Uterus (tissue), 2 donors: ENCODE measurements at regions not wholly inside any gene's neighbourhood (a gene's known extent, or its start where the extent isn't known, plus 50 kb on each side); places are given as distances from the start of the nearest gene placed in this dataset.

Source experiments
- POLR2A ChIP-seq, 2 donors: fragments of 450-650 bp; IDR thresholded peaks; one replicate each; pipeline ENCODE4 v1.6.1; 2016; ENCODE audit warnings: antibody characterized with exemption in 2 of 2, mild to moderate bottlenecking in 1 of 2, moderate library complexity in 1 of 2
- TF ChIP-seq, protein P1 (sequence below), 4 experiments: fragments of 200-600 bp in 2 of 4; fragments of 450-650 bp in 2 of 4; sonication (generic) in 2 of 4; IDR thresholded peaks; one replicate each; pipeline ENCODE4 v1.5.1; 2016 to 2019; ENCODE audit warnings: antibody characterized with exemption in 4 of 4, mild to moderate bottlenecking in 2 of 4, moderate library complexity in 1 of 4

DNA sequence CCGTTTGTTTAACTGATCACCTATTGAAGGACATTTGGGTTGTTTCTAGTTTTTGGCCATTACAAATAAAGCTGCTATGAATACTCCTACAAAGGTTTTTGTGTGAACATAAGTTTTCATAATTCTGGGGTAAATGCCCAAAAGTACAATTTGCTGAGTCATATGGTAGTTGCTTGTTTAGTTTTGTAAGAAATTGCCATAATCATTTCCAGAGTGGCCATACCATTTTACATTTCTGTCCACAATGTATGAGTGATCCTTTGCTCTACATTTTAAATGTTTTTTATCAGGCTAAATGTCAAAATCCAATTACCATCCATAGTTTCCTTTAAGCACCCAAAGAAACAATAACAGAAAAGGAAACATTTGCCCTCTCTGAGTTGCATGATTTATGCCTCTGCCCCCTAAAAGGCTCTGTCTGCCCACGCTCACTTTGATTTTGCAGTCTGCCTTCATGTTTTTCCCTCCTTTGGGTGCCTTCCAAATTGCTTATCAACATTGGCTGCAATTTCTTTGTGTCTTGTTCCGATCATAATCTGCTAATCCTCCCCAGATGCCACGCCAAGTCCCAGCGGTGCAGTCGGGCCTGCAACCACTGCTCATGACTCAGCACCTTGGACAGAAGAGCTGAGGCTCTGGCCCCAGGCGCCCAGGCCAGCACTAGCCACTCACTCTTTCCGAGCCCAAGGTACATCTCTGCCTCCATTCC is 339.2 kb downstream of the PIK3R1 start:
- TF ChIP-seq, protein P1, sequence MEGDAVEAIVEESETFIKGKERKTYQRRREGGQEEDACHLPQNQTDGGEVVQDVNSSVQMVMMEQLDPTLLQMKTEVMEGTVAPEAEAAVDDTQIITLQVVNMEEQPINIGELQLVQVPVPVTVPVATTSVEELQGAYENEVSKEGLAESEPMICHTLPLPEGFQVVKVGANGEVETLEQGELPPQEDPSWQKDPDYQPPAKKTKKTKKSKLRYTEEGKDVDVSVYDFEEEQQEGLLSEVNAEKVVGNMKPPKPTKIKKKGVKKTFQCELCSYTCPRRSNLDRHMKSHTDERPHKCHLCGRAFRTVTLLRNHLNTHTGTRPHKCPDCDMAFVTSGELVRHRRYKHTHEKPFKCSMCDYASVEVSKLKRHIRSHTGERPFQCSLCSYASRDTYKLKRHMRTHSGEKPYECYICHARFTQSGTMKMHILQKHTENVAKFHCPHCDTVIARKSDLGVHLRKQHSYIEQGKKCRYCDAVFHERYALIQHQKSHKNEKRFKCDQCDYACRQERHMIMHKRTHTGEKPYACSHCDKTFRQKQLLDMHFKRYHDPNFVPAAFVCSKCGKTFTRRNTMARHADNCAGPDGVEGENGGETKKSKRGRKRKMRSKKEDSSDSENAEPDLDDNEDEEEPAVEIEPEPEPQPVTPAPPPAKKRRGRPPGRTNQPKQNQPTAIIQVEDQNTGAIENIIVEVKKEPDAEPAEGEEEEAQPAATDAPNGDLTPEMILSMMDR (IDR thresholded peaks at IDR 0.05) = no peak
- TF ChIP-seq POLR2A (IDR thresholded peaks at IDR 0.05) = no peak
